A673 (cell line): ENCODE measurements at regions not wholly inside any gene's neighbourhood (a gene's known extent, or its start where the extent isn't known, plus 50 kb on each side); places are given as distances from the start of the nearest gene placed in this dataset.

Source experiments
- BruUV-seq: library from RNA; stranded (reverse); fragments of 400-500 nt; replicated peaks from 2 replicates; lab custom pipeline; 2021; lab: Mats Ljungman, UMichigan
- CTCF ChIA-PET: fragments of 300-600 bp; sonication (Branson Sonifier 250); formaldehyde crosslinking; loops from one replicate; lab custom pipeline; 2022; ENCODE audit warnings: antibody characterized with exemption; lab: Charles Lee
- POLR2A ChIA-PET: fragments of 300-600 bp; sonication (Branson Sonifier 250); formaldehyde crosslinking; loops from one replicate; lab custom pipeline; 2022; ENCODE audit warnings: antibody characterized with exemption; ENCODE audit not compliant: low non-redundant PET; lab: Charles Lee
- DNase-seq: peaks from one replicate; pipeline ENCODE4 v3.0.0-alpha.2; 2015; ENCODE audit warnings: low spot score
- H3K27ac ChIP-seq: fragments of 200-600 bp; sonication (generic); 2 replicates; pipeline ENCODE4 v1.5.1; 2016; ENCODE audit warnings: mixed run types, low read depth, mild to moderate bottlenecking, mixed read lengths, antibody characterized with exemption, low read length; ENCODE audit not compliant: poor library complexity, severe bottlenecking
- H3K27me3 ChIP-seq: fragments of 200-600 bp; sonication (generic); replicated peaks from 2 replicates; pipeline ENCODE4 v1.6.1; 2017; ENCODE audit warnings: mixed run types, low read depth, mild to moderate bottlenecking, mixed read lengths, antibody characterized with exemption, low read length; ENCODE audit not compliant: insufficient read depth, poor library complexity
- H3K36me3 ChIP-seq: fragments of 200-600 bp; sonication (generic); 2 replicates; pipeline ENCODE4 v1.6.1; 2016; ENCODE audit warnings: mixed run types, mild to moderate bottlenecking, mixed read lengths, antibody characterized with exemption, low read length; ENCODE audit not compliant: insufficient read depth, poor library complexity, severe bottlenecking
- H3K4me1 ChIP-seq: fragments of 200-600 bp; sonication (generic); 2 replicates; pipeline ENCODE4 v1.6.1; 2017; ENCODE audit warnings: mixed run types, mild to moderate bottlenecking, mixed read lengths, antibody characterized with exemption, low read length; ENCODE audit not compliant: insufficient read depth, poor library complexity, severe bottlenecking
- H3K4me3 ChIP-seq: fragments of 200-600 bp; sonication (generic); 2 replicates; pipeline ENCODE4 v1.5.1; 2016; ENCODE audit warnings: low read depth, mixed run types, mild to moderate bottlenecking, mixed read lengths, low read length; ENCODE audit not compliant: poor library complexity, severe bottlenecking
- H3K9me3 ChIP-seq: fragments of 200-600 bp; sonication (generic); 2 replicates; pipeline ENCODE4 v1.6.1; 2016; ENCODE audit warnings: mixed run types, low read depth, mild to moderate bottlenecking, mixed read lengths, antibody characterized with exemption, low read length; ENCODE audit not compliant: poor library complexity, severe bottlenecking
- CTCF ChIP-seq: fragments of 300-800, 200-600 bp; sonication (generic); conservative IDR thresholded peaks from 2 replicates; pipeline ENCODE4 v1.5.1; 2017; ENCODE audit warnings: low read depth, mild to moderate bottlenecking, antibody characterized with exemption, low read length, moderate library complexity, mixed read lengths
- EZH2 ChIP-seq: fragments of 200-600 bp; sonication (generic); IDR thresholded peaks from 2 replicates; pipeline ENCODE4 v1.6.1; 2017; ENCODE audit warnings: borderline replicate concordance, low read depth, mild to moderate bottlenecking, mixed read lengths, antibody characterized with exemption, low read length; ENCODE audit not compliant: poor library complexity, severe bottlenecking
- intact Hi-C: fragments of 100-400 bp; cut with micrococcal nuclease; formaldehyde crosslinking; loops from one replicate; pipeline ENCODE4 v1.10.0; 2022; ENCODE audit not compliant: unreplicated experiment

GRCh38 chr10:10847387-10847786 lies 170.3 kb upstream of the CELF2 start:
- ChIA-PET CTCF (no interaction called here), POLR2A (no interaction called here)
- peaks cover 54% of the 10 kb centered on the region for H3K27me3 ChIP-seq
- DNase-seq: no peak
- H3K4me3 ChIP-seq: no peak overlapping the region
- TF ChIP-seq EZH2 (no peak), CTCF (no peak)
- H3K27ac ChIP-seq: no peak overlapping the region
- H3K36me3 ChIP-seq: no peaks in the 10 kb centered on the region
- intact Hi-C loops: no loop called here
- BruUV-seq: no TSS peak
- no peaks in the 10 kb centered on the region for H3K4me1 ChIP-seq
- H3K9me3 ChIP-seq: no peaks in the 10 kb centered on the region

DNA sequence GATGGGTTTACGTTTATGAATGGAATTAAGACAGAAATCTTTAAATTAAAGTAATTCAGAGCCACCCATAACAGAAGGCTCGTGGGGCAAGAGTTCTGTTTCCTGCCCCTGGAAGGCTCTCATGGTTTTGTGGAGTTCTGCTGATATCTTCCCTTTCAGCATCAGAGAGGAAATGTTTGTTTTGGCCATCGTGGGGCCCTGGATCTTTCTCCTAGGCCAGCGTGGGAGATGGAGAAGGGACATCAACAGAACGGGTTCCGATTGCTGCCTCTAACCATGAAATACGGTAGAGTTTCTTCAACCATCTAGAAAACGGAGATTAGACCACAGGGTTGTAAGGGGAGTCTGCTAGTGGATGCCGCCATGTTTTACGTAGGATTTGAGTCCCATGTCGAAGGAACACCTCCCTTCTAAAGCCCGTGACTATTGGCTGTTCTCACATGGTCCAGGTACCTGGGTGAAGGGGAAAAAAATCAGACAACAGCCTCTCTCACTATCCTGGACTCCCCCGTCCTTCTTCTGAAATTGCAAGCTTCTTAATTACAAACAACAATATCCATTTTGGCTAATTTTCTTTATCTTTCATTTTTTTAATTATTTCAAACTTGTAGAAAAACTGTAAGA lies 169.1 kb upstream of the CELF2 start:
- no peak for TF ChIP-seq CTCF
- no peak for TF ChIP-seq EZH2
- no TSS peak for BruUV-seq
- Histone ChIP-seq H3K27ac (no peak overlapping the region), H3K9me3 (no peaks in the 10 kb centered on the region), H3K4me1 (no peaks in the 10 kb centered on the region), H3K36me3 (no peaks in the 10 kb centered on the region), H3K27me3 (peaks cover 51% of the 10 kb centered on the region), H3K4me3 (no peak overlapping the region)
- CTCF ChIA-PET: no interaction called here
- intact Hi-C loops: no loop called here
- POLR2A ChIA-PET: no interaction called here
- DNase-seq: no peak

DNA sequence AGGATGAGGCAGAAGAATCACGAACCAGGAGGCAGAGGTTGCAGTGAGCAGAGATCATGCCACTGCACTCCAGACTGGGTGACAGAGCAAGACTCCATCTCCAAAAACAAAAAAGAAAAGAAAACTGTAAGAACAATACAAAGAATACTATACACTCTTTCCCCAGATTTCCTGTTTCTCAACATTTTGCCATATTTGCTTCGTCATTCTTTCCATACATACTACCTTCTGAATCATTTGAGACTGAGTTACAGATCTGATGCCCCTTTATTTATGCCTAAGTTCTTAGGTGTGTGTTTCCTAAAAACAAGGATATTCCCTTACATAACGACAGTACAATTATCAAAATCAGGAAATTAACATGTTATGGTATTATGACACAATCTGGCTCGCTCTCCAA lies 168.4 kb upstream of the CELF2 start:
- H3K36me3 ChIP-seq: no peaks in the 10 kb centered on the region
- peaks cover 44% of the 10 kb centered on the region for H3K27me3 ChIP-seq
- intact Hi-C loops: no loop called here
- DNase-seq: no peak
- TF ChIP-seq CTCF: no peak
- TF ChIP-seq EZH2: no peak
- CTCF ChIA-PET: no interaction called here
- POLR2A ChIA-PET: no interaction called here
- no peak overlapping the region for H3K4me3 ChIP-seq
- no TSS peak for BruUV-seq
- no peak overlapping the region for H3K27ac ChIP-seq
- H3K4me1 ChIP-seq: no peaks in the 10 kb centered on the region
- no peaks in the 10 kb centered on the region for H3K9me3 ChIP-seq
